ENCODE measurements at regions not wholly inside any gene's neighbourhood (a gene's known extent, or its start where the extent isn't known, plus 50 kb on each side); places are given as distances from the start of the nearest gene placed in this dataset.

DNA sequence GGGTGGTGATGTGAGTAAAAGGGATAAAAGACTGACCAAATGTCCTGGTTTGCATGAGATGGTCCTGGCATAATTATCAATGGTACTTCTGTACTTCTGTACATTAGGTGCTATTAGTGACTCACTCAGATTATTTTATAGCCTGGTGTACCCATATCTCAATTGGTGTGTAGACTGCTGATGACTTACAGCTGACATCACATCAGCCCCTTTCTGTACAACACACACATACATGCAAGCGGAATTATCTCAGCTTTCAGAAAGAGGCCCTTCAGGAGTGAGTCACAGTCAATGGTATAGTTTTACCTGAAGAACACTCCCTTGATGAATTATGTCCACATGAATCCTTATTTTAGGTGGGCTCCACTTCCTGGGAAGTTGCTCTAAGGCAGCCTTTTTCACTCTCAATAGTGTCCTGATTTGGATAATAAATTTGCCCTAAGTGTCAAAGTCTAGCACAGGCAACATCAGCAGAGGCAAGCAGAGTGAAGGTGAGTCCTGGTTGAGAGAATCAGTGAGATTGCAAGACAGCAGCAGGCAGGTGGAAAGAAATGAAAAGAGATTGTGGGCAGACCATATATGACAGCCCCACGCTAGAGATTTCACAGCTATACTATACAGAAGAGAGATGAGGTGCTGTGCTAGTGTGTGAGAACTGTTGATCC lies 137.0 kb downstream of the ZPLD1 start:
- no peaks in the 10 kb centered on the region for H3K79me2 ChIP-seq (ENCODE audit: insufficient read depth, low read length)
- no peak overlapping the region for H3K4me3 ChIP-seq (ENCODE audit: insufficient read depth, low read length)
- TF ChIP-seq, protein P1, sequence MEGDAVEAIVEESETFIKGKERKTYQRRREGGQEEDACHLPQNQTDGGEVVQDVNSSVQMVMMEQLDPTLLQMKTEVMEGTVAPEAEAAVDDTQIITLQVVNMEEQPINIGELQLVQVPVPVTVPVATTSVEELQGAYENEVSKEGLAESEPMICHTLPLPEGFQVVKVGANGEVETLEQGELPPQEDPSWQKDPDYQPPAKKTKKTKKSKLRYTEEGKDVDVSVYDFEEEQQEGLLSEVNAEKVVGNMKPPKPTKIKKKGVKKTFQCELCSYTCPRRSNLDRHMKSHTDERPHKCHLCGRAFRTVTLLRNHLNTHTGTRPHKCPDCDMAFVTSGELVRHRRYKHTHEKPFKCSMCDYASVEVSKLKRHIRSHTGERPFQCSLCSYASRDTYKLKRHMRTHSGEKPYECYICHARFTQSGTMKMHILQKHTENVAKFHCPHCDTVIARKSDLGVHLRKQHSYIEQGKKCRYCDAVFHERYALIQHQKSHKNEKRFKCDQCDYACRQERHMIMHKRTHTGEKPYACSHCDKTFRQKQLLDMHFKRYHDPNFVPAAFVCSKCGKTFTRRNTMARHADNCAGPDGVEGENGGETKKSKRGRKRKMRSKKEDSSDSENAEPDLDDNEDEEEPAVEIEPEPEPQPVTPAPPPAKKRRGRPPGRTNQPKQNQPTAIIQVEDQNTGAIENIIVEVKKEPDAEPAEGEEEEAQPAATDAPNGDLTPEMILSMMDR (IDR thresholded peaks at IDR 0.05; ENCODE audit: extremely low read depth, low read depth, low read length) = no peak
- H3K27me3 ChIP-seq (ENCODE audit: insufficient read depth, low read length) = no peaks in the 10 kb centered on the region
- H3K27ac ChIP-seq (ENCODE audit: low read depth, low read length) = no peak overlapping the region
- no peaks in the 10 kb centered on the region for H3K4me1 ChIP-seq (ENCODE audit: insufficient read depth, low read length)
- no peaks in the 10 kb centered on the region for H3K36me3 ChIP-seq (ENCODE audit: insufficient read depth, low read length)
- H2AFZ ChIP-seq (ENCODE audit: low read length) = no peak overlapping the region
- no peak overlapping the region for H3K4me2 ChIP-seq (ENCODE audit: insufficient read depth, low read length)
- H4K20me1 ChIP-seq (ENCODE audit: insufficient read depth, low read length) = no peaks in the 10 kb centered on the region
- no peaks in the 10 kb centered on the region for H3K9me3 ChIP-seq (ENCODE audit: low read depth, low read length)
- no peak for DNase-seq (ENCODE audit: insufficient read length, low spot score, missing footprints)

GRCh38 chr3:102573483-102574028 lies 138.7 kb downstream of the ZPLD1 start:
- H3K27ac ChIP-seq (ENCODE audit: low read depth, low read length) = no peak overlapping the region
- DNase-seq (ENCODE audit: insufficient read length, low spot score, missing footprints) = no peak
- H3K4me3 ChIP-seq (ENCODE audit: insufficient read depth, low read length) = no peak overlapping the region
- H3K4me1 ChIP-seq (ENCODE audit: insufficient read depth, low read length) = no peaks in the 10 kb centered on the region
- H3K79me2 ChIP-seq (ENCODE audit: insufficient read depth, low read length) = no peaks in the 10 kb centered on the region
- TF ChIP-seq, protein P1 (IDR thresholded peaks at IDR 0.05; ENCODE audit: extremely low read depth, low read depth, low read length) = no peak
- H2AFZ ChIP-seq (ENCODE audit: low read length) = no peak overlapping the region
- H4K20me1 ChIP-seq (ENCODE audit: insufficient read depth, low read length) = no peaks in the 10 kb centered on the region
- no peak overlapping the region for H3K4me2 ChIP-seq (ENCODE audit: insufficient read depth, low read length)
- no peaks in the 10 kb centered on the region for H3K36me3 ChIP-seq (ENCODE audit: insufficient read depth, low read length)
- no peaks in the 10 kb centered on the region for H3K27me3 ChIP-seq (ENCODE audit: insufficient read depth, low read length)
- no peaks in the 10 kb centered on the region for H3K9me3 ChIP-seq (ENCODE audit: low read depth, low read length)

DNA sequence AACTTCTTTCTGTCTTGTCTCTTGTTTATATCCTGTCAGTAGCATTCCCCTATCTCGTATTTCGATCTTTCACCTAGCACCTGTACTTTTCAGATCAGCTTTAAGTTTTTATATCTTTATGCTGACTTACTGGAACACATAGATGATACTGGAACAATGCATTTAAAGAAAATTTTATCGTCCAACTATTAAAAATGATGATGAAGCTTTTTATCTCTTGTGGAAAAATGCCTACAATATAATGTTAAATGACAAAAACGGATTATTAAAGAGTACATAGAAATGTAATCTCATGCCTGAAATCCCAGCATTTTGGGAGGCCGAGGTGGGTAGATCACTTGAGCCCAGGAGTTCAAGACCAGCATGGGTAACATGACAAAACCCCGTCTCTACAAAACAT lies 139.5 kb downstream of the ZPLD1 start:
- Histone ChIP-seq H3K9me3 (ENCODE audit: low read depth, low read length) (no peaks in the 10 kb centered on the region), H3K27me3 (ENCODE audit: insufficient read depth, low read length) (no peaks in the 10 kb centered on the region), H3K4me3 (ENCODE audit: insufficient read depth, low read length) (no peak overlapping the region), H3K4me1 (ENCODE audit: insufficient read depth, low read length) (no peaks in the 10 kb centered on the region), H4K20me1 (ENCODE audit: insufficient read depth, low read length) (no peaks in the 10 kb centered on the region), H3K36me3 (ENCODE audit: insufficient read depth, low read length) (no peaks in the 10 kb centered on the region), H2AFZ (ENCODE audit: low read length) (no peak overlapping the region), H3K27ac (ENCODE audit: low read depth, low read length) (no peak overlapping the region), H3K4me2 (ENCODE audit: insufficient read depth, low read length) (no peak overlapping the region), H3K79me2 (ENCODE audit: insufficient read depth, low read length) (no peaks in the 10 kb centered on the region)
- TF ChIP-seq, protein P1 (IDR thresholded peaks at IDR 0.05; ENCODE audit: extremely low read depth, low read depth, low read length) = no peak
- no peak for DNase-seq (ENCODE audit: insufficient read length, low spot score, missing footprints)

- no peak overlapping the region for H3K4me3 ChIP-seq (ENCODE audit: insufficient read depth, low read length)
- H3K4me1 ChIP-seq (ENCODE audit: insufficient read depth, low read length) = no peaks in the 10 kb centered on the region
- H4K20me1 ChIP-seq (ENCODE audit: insufficient read depth, low read length) = no peaks in the 10 kb centered on the region
- no peak for DNase-seq (ENCODE audit: insufficient read length, low spot score, missing footprints)
- no peaks in the 10 kb centered on the region for H3K27me3 ChIP-seq (ENCODE audit: insufficient read depth, low read length)
- H3K4me2 ChIP-seq (ENCODE audit: insufficient read depth, low read length) = no peak overlapping the region
- H3K27ac ChIP-seq (ENCODE audit: low read depth, low read length) = no peak overlapping the region
- H2AFZ ChIP-seq (ENCODE audit: low read length) = no peak overlapping the region
- H3K79me2 ChIP-seq (ENCODE audit: insufficient read depth, low read length) = no peaks in the 10 kb centered on the region
- TF ChIP-seq, protein P1 (IDR thresholded peaks at IDR 0.05; ENCODE audit: extremely low read depth, low read depth, low read length) = no peak
- H3K9me3 ChIP-seq (ENCODE audit: low read depth, low read length) = no peaks in the 10 kb centered on the region
- H3K36me3 ChIP-seq (ENCODE audit: insufficient read depth, low read length) = no peaks in the 10 kb centered on the region
Measured at GRCh38 chr3:102576651-102577050, 141.8 kb downstream of the ZPLD1 start.

Measured in osteoblast (primary cell).